ENCODE measurements at regions not wholly inside any gene's neighbourhood (a gene's known extent, or its start where the extent isn't known, plus 50 kb on each side); places are given as distances from the start of the nearest gene placed in this dataset.

DNA sequence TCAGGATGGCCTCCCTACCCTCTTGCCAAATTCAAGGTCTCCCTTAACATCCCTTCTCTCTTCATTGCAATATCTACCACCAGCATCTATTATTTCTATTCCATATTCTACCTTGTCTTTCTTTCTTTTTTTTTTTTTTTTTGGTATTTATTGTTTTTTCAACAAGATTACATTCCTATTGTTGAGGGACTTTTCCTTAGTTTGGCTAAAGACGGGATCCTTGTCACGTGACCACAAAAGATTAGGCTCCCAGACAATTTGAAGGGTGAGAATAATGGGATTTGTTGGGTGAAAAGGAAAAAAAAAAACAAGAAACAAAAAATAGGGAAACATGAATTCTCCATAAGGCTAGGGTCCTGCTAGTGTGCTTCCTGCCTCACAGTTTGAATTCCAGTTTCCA, 124.3 kb upstream of the MCHR2 start:
- TF ChIP-seq, protein P1, sequence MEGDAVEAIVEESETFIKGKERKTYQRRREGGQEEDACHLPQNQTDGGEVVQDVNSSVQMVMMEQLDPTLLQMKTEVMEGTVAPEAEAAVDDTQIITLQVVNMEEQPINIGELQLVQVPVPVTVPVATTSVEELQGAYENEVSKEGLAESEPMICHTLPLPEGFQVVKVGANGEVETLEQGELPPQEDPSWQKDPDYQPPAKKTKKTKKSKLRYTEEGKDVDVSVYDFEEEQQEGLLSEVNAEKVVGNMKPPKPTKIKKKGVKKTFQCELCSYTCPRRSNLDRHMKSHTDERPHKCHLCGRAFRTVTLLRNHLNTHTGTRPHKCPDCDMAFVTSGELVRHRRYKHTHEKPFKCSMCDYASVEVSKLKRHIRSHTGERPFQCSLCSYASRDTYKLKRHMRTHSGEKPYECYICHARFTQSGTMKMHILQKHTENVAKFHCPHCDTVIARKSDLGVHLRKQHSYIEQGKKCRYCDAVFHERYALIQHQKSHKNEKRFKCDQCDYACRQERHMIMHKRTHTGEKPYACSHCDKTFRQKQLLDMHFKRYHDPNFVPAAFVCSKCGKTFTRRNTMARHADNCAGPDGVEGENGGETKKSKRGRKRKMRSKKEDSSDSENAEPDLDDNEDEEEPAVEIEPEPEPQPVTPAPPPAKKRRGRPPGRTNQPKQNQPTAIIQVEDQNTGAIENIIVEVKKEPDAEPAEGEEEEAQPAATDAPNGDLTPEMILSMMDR (IDR thresholded peaks at IDR 0.05; ENCODE audit: borderline replicate concordance, extremely low read depth, insufficient read depth) = no peak
- Histone ChIP-seq H3K27me3 (ENCODE audit: control insufficient read depth, insufficient read depth, low read length) (no peaks in the 10 kb centered on the region), H3K36me3 (ENCODE audit: control insufficient read depth in 2 of 3, insufficient read depth in 3 of 3, low read length in 3 of 3) (no peaks in the 10 kb centered on the region), H3K9me3 (ENCODE audit: control insufficient read depth in 2 of 3, insufficient read depth in 1 of 3, low read length in 3 of 3) (no peaks in the 10 kb centered on the region), H3K27ac (ENCODE audit: low read depth in 2 of 2, low read length in 2 of 2) (no peak overlapping the region), H3K4me3 (ENCODE audit: low read length in 3 of 3) (no peak overlapping the region), H3K4me1 (ENCODE audit: control insufficient read depth in 2 of 3, insufficient read depth in 2 of 3, low read depth in 1 of 3, low read length in 3 of 3) (no peaks in the 10 kb centered on the region), H3K9ac (ENCODE audit: low read length in 3 of 3) (no peak overlapping the region)
- DNase-seq (no peak), FAIRE-seq (no peak)
- intact Hi-C loops (cut with DNase I) = loop anchor here (10.0 kb wide), 1 partner anchor 356 kb away; no protein-coding TSS in a partner anchor

DNA sequence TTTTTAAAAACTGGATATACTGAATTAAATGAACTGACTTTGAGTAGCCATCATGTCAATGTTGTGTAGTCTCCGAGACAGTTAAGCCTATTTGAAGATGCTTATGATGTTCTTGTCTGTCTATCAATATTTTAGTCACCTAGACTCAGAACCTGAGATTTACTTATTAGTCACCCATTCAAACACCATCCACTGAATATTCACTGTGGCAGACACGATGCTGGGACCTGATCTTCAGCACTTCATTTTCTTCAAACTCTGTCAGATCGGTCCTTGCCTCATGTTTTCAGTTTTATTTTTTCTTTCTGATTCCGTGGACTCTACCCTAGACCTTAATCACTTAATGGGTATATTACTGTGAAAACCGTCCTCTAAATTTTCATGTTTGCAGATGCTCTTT, 123.7 kb upstream of the MCHR2 start:
- intact Hi-C loops (cut with DNase I) = loop anchor here (10.0 kb wide), 1 partner anchor 357 kb away; no protein-coding TSS in a partner anchor
- FAIRE-seq = no peak
- no peaks in the 10 kb centered on the region for H3K9me3 ChIP-seq (ENCODE audit: control insufficient read depth in 2 of 3, insufficient read depth in 1 of 3, low read length in 3 of 3)
- H3K4me3 ChIP-seq (ENCODE audit: low read length in 3 of 3) = no peak overlapping the region
- H3K27me3 ChIP-seq (ENCODE audit: control insufficient read depth, insufficient read depth, low read length) = peaks cover 3% of the 10 kb centered on the region
- no peaks in the 10 kb centered on the region for H3K36me3 ChIP-seq (ENCODE audit: control insufficient read depth in 2 of 3, insufficient read depth in 3 of 3, low read length in 3 of 3)
- no peaks in the 10 kb centered on the region for H3K4me1 ChIP-seq (ENCODE audit: control insufficient read depth in 2 of 3, insufficient read depth in 2 of 3, low read depth in 1 of 3, low read length in 3 of 3)
- no peak overlapping the region for H3K9ac ChIP-seq (ENCODE audit: low read length in 3 of 3)
- DNase-seq = no peak
- H3K27ac ChIP-seq (ENCODE audit: low read depth in 2 of 2, low read length in 2 of 2) = no peak overlapping the region
- TF ChIP-seq, protein P1 (IDR thresholded peaks at IDR 0.05; ENCODE audit: borderline replicate concordance, extremely low read depth, insufficient read depth) = no peak

DNA sequence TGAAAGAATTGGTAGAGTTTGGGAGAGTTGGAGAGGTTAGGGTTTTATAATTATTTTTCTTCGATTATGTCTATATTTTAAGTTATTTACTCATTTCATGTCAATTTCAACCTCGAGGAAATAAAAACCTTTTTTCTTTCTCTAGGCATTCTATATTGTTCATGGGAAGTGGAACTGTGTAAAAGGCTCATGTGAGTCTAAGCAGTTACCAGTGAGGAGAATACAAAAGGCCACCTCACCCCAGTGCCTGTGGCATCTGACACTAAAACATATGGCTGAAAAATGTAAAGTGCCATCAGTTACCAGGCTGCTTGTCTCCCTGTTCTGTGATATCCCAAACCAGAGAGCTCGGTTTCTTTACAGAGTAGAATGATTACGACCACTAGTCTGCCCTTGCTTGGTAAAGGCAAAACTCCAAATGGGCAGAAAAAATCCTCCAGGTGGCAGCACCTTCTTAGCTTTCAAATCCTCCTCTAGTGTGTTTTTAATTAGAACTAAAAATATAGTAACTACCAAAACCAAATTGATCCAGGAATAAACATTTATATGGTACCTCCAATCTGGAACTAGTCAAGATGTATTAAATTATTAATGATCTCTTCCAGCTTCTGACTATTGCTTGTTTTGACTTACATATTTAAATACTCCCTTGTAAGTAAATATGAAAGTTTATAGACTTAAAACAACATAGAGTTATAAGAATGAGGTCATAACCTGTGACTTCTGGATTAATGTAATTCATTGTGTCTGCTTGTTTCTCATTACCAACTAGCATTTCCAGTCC, 122.6 kb upstream of the MCHR2 start:
- DNase-seq (peak in 3 of 5 donors; percentile 67 to 84 (median 82)), FAIRE-seq (peak; percentile 89)
- Histone ChIP-seq H3K9me3 (ENCODE audit: control insufficient read depth in 2 of 3, insufficient read depth in 1 of 3, low read length in 3 of 3) (no peaks in the 10 kb centered on the region), H3K4me3 (ENCODE audit: low read length in 3 of 3) (no peak overlapping the region), H3K27ac (ENCODE audit: low read depth in 2 of 2, low read length in 2 of 2) (no peak overlapping the region), H3K9ac (ENCODE audit: low read length in 3 of 3) (no peak overlapping the region), H3K27me3 (ENCODE audit: control insufficient read depth, insufficient read depth, low read length) (peaks cover 3% of the 10 kb centered on the region), H3K4me1 (ENCODE audit: control insufficient read depth in 2 of 3, insufficient read depth in 2 of 3, low read depth in 1 of 3, low read length in 3 of 3) (no peaks in the 10 kb centered on the region), H3K36me3 (ENCODE audit: control insufficient read depth in 2 of 3, insufficient read depth in 3 of 3, low read length in 3 of 3) (no peaks in the 10 kb centered on the region)
- intact Hi-C loops (cut with DNase I) = loop anchor here (10.0 kb wide), 1 partner anchor 358 kb away; no protein-coding TSS in a partner anchor
- TF ChIP-seq, protein P1 (IDR thresholded peaks at IDR 0.05; ENCODE audit: borderline replicate concordance, extremely low read depth, insufficient read depth) = peak; percentile 56

All from kidney (tissue), 13 donors.